ENCODE measurements at regions not wholly inside any gene's neighbourhood (a gene's known extent, or its start where the extent isn't known, plus 50 kb on each side); places are given as distances from the start of the nearest gene placed in this dataset.

- TF ChIP-seq ATF3 (IDR thresholded peaks at IDR 0.05; ENCODE audit: insufficient read depth, low read depth, low read length) (no peak), NRF1 (IDR thresholded peaks at IDR 0.05; ENCODE audit: low read depth, low read length) (no peak), YY1 (IDR thresholded peaks at IDR 0.05; ENCODE audit: low read depth, low read length) (no peak), HDAC6 (IDR thresholded peaks at IDR 0.05; ENCODE audit: low read depth, low read length) (no peak), GABPA (IDR thresholded peaks at IDR 0.05; ENCODE audit: borderline replicate concordance, insufficient read depth, low read length) (no peak), SRF (IDR thresholded peaks at IDR 0.05; ENCODE audit: low read depth, low read length) (no peak)
Measured at GRCh38 chr3:95670765-95671164, 1143.6 kb upstream of the EPHA6 start (continued).

Measured in H1 (cell line).